Mucosa of rectum (tissue), 2 donors: ENCODE measurements at regions not wholly inside any gene's neighbourhood (a gene's known extent, or its start where the extent isn't known, plus 50 kb on each side); places are given as distances from the start of the nearest gene placed in this dataset.

Source experiments
- H3K27ac ChIP-seq, 2 donors: one replicate each; pipeline ENCODE4 v1.7.0; 2013; ENCODE audit warnings: inconsistent platforms in 2 of 2, low read depth in 2 of 2, low read length in 2 of 2
- H3K27me3 ChIP-seq, 2 donors: one replicate each; pipeline ENCODE4 v1.7.0; 2013; ENCODE audit warnings: low read length in 2 of 2; ENCODE audit not compliant: control insufficient read depth in 2 of 2, insufficient read depth in 2 of 2
- H3K36me3 ChIP-seq, 2 donors: one replicate each; pipeline ENCODE4 v1.7.0; 2013; ENCODE audit warnings: low read length in 2 of 2; ENCODE audit not compliant: control insufficient read depth in 2 of 2, insufficient read depth in 2 of 2
- H3K4me1 ChIP-seq, 2 donors: one replicate each; pipeline ENCODE4 v1.7.0; 2013; ENCODE audit warnings: low read length in 2 of 2, mild to moderate bottlenecking in 1 of 2; ENCODE audit not compliant: control insufficient read depth in 2 of 2, insufficient read depth in 2 of 2
- H3K4me3 ChIP-seq, 2 donors: one replicate each; pipeline ENCODE4 v1.7.0; 2013; ENCODE audit warnings: low read length in 2 of 2
- H3K9ac ChIP-seq, 2 donors: one replicate each; pipeline ENCODE4 v1.7.0; 2013; ENCODE audit warnings: low read length in 2 of 2, low read depth in 1 of 2, mild to moderate bottlenecking in 1 of 2
- H3K9me3 ChIP-seq, 2 donors: one replicate each; pipeline ENCODE4 v1.7.0; 2013; ENCODE audit warnings: low read length in 2 of 2; ENCODE audit not compliant: control insufficient read depth in 2 of 2
- donor health status: healthy.
- donor health status: Normal muscosa, but diverticular disease.

GRCh38 chr2:16228471-16228870 is 288.1 kb downstream of the MYCN start:
- no peaks in the 10 kb centered on the region for H3K4me1 ChIP-seq
- H3K27me3 ChIP-seq, result no peaks in the 10 kb centered on the region
- H3K4me3 ChIP-seq, result no peak overlapping the region

GRCh38 chr2:16227811-16228462 is 287.6 kb downstream of the MYCN start:
- Histone ChIP-seq H3K27ac (no peak overlapping the region), H3K9me3 (no peaks in the 10 kb centered on the region)

More at GRCh38 chr2:16228471-16228870, 288.1 kb downstream of the MYCN start:
- H3K9me3 ChIP-seq, result no peaks in the 10 kb centered on the region
- H3K9ac ChIP-seq, result no peak overlapping the region
- H3K36me3 ChIP-seq, result no peaks in the 10 kb centered on the region
- no peak overlapping the region for H3K27ac ChIP-seq

GRCh38 chr2:16226943-16227664 is 286.8 kb downstream of the MYCN start:
- Histone ChIP-seq H3K4me3 (no peak overlapping the region), H3K9me3 (no peaks in the 10 kb centered on the region), H3K4me1 (no peaks in the 10 kb centered on the region), H3K27ac (no peak overlapping the region), H3K27me3 (no peaks in the 10 kb centered on the region), H3K36me3 (no peaks in the 10 kb centered on the region), H3K9ac (no peak overlapping the region)

More at GRCh38 chr2:16227811-16228462, 287.6 kb downstream of the MYCN start:
- Histone ChIP-seq H3K9ac (no peak overlapping the region), H3K4me3 (no peak overlapping the region), H3K36me3 (no peaks in the 10 kb centered on the region), H3K4me1 (no peaks in the 10 kb centered on the region), H3K27me3 (no peaks in the 10 kb centered on the region)

DNA sequence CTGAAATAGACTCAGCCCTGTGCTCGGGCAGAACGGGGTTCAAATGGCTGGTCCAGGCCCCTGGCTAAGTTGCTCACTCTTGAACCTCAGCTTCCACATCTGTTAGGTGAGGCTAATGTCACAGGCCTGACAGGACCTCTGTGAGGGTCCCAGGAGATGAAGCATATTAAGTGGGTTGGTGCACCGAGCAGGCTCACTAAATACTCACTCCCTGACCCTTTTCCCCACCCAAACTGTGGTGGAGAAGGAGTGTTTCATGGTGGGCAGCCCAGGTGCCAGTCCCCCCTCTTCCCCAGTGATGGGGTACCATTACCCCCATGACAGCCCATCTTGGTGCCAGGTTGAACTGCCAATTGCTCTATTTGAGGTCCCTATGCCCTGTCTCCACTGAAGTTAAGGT is 286.0 kb downstream of the MYCN start:
- no peaks in the 10 kb centered on the region for H3K4me1 ChIP-seq
- H3K4me3 ChIP-seq, result no peak overlapping the region
- H3K9ac ChIP-seq, result no peak overlapping the region

GRCh38 chr2:16225545-16225944 is 285.2 kb downstream of the MYCN start:
- no peak overlapping the region for H3K9ac ChIP-seq
- no peak overlapping the region for H3K27ac ChIP-seq
- H3K4me3 ChIP-seq, result no peak overlapping the region
- H3K27me3 ChIP-seq, result no peaks in the 10 kb centered on the region
- no peaks in the 10 kb centered on the region for H3K36me3 ChIP-seq
- H3K9me3 ChIP-seq, result no peaks in the 10 kb centered on the region
- no peaks in the 10 kb centered on the region for H3K4me1 ChIP-seq

More for the DNA sequence above, 286.0 kb downstream of the MYCN start:
- no peaks in the 10 kb centered on the region for H3K9me3 ChIP-seq
- no peaks in the 10 kb centered on the region for H3K27me3 ChIP-seq
- no peak overlapping the region for H3K27ac ChIP-seq
- no peaks in the 10 kb centered on the region for H3K36me3 ChIP-seq

DNA sequence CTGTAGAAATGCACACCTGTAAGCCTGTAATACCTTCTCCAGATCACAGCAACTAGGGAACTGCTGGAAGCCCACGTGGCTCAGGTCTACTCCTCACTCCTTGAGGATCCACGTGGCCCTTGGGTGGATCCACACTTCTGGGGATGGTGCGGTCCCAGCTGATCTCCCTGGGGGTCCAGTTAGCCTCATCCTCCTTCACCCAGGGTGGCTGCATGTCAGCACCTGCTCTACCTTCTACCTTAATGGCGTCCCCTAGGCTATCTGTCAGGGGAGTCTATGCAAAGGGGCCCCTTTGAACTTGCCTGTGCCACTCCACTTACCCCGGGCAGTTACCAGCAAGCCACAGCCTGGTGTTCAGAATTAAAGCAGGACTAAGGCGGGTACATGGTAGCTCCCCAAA is 284.7 kb downstream of the MYCN start:
- Histone ChIP-seq H3K36me3 (no peaks in the 10 kb centered on the region), H3K27ac (no peak overlapping the region), H3K27me3 (no peaks in the 10 kb centered on the region), H3K4me3 (no peak overlapping the region), H3K4me1 (no peaks in the 10 kb centered on the region), H3K9me3 (no peaks in the 10 kb centered on the region), H3K9ac (no peak overlapping the region)

DNA sequence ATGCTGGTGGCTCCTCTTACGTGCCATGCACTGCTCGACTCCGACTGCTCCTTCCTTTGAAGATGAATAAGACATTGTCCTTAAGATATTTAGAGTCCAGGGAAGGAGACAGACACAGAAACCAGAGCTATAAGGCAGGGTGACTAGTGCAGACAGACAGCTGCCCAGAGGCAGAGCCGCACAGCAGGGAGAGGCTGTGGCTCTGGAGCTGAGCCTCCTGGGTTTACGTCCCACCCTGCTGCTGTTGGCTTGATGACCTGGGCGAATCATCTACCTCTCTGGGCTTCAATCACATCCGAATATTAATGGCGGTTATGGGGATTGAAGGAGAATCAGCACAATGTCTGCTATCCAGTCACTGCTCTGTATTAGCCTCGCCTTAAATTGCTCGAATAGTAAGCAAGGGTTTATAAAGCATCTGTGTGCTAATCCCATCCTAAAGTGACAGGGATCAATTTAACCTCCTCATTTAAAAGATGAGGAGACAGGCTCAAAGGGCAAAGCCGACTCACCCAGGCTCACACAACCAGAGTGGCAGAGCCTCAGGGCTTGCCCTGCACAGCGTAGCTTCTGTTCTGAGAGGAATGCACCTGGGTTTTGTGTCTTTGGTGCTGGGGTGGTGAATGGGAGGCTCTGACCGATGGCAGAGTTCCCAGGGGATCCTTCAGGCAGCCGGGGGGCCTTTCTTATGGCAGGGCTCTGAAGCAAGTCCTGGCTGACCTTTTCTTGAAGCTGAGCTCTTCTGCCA is 284.1 kb downstream of the MYCN start:
- no peak overlapping the region for H3K4me3 ChIP-seq
- H3K27ac ChIP-seq, result no peak overlapping the region
- H3K36me3 ChIP-seq, result no peaks in the 10 kb centered on the region
- no peaks in the 10 kb centered on the region for H3K4me1 ChIP-seq
- no peaks in the 10 kb centered on the region for H3K27me3 ChIP-seq
- no peaks in the 10 kb centered on the region for H3K9me3 ChIP-seq
- H3K9ac ChIP-seq, result no peak overlapping the region

DNA sequence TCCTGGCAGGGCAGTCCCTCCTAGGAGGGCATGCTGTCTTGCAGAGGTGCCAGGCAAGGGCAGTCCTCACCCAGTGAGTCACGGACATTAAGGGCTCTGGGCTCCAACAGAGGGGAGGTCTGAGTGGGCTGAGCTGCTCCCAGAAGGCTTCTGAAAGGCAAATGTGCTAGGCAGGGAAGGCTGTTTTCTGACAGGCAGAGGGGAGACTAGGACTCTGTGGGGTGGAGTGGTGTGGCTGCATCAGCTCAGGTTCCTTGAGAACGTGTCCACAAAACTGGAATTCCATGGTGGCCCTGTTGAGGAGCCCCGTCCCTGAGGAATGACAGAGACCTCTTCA is 283.5 kb downstream of the MYCN start:
- Histone ChIP-seq H3K27me3 (no peaks in the 10 kb centered on the region), H3K9ac (no peak overlapping the region), H3K9me3 (no peaks in the 10 kb centered on the region), H3K4me1 (no peaks in the 10 kb centered on the region), H3K4me3 (no peak overlapping the region), H3K36me3 (no peaks in the 10 kb centered on the region), H3K27ac (no peak overlapping the region)

GRCh38 chr2:16223161-16223840 is 283.0 kb downstream of the MYCN start:
- H3K4me1 ChIP-seq, result no peaks in the 10 kb centered on the region
- H3K4me3 ChIP-seq, result no peak overlapping the region
- H3K9me3 ChIP-seq, result no peaks in the 10 kb centered on the region
- H3K36me3 ChIP-seq, result no peaks in the 10 kb centered on the region
- no peak overlapping the region for H3K9ac ChIP-seq
- H3K27ac ChIP-seq, result no peak overlapping the region
- no peaks in the 10 kb centered on the region for H3K27me3 ChIP-seq

- no peaks in the 10 kb centered on the region for H3K36me3 ChIP-seq
- no peaks in the 10 kb centered on the region for H3K4me1 ChIP-seq
Observed at GRCh38 chr2:16222326-16222725, 282.0 kb downstream of the MYCN start.

More at GRCh38 chr2:16222326-16222725, 282.0 kb downstream of the MYCN start:
- H3K27me3 ChIP-seq, result no peaks in the 10 kb centered on the region
- H3K27ac ChIP-seq, result no peak overlapping the region
- no peak overlapping the region for H3K4me3 ChIP-seq
- H3K9ac ChIP-seq, result no peak overlapping the region
- H3K9me3 ChIP-seq, result no peaks in the 10 kb centered on the region
